ENCODE measurements at regions not wholly inside any gene's neighbourhood (a gene's known extent, or its start where the extent isn't known, plus 50 kb on each side); places are given as distances from the start of the nearest gene placed in this dataset.
"Not testable (repeated sequence)": the region's sequence is repeated elsewhere in the genome, so short reads cannot be mapped to it uniquely, and the experiment has no call there.

DNA sequence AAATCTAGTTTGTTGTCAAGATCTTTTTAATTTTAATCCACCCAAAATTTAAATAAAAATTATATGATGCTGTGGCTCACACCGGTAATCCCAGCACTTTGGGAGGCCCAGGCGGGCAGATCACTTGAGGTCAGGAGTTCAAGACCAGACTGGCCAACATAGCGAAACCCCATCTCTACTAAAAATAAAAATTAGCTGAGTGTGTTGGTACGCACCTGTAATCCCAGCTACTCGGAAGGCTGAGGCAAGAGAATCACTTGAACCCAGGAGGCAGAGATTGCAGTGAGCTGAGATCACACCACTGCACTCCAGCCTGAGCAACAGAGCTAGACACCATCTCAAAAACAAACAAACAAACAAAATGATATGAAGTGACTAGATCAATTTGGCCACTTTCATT lies 253.0 kb upstream of the MGMT start:
- not testable (repeated sequence) for TF ChIP-seq POLR2A (IDR thresholded peaks at IDR 0.05)
- TF ChIP-seq, protein P1, sequence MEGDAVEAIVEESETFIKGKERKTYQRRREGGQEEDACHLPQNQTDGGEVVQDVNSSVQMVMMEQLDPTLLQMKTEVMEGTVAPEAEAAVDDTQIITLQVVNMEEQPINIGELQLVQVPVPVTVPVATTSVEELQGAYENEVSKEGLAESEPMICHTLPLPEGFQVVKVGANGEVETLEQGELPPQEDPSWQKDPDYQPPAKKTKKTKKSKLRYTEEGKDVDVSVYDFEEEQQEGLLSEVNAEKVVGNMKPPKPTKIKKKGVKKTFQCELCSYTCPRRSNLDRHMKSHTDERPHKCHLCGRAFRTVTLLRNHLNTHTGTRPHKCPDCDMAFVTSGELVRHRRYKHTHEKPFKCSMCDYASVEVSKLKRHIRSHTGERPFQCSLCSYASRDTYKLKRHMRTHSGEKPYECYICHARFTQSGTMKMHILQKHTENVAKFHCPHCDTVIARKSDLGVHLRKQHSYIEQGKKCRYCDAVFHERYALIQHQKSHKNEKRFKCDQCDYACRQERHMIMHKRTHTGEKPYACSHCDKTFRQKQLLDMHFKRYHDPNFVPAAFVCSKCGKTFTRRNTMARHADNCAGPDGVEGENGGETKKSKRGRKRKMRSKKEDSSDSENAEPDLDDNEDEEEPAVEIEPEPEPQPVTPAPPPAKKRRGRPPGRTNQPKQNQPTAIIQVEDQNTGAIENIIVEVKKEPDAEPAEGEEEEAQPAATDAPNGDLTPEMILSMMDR (IDR thresholded peaks at IDR 0.05) = not testable (repeated sequence)
